ENCODE measurements at regions not wholly inside any gene's neighbourhood (a gene's known extent, or its start where the extent isn't known, plus 50 kb on each side); places are given as distances from the start of the nearest gene placed in this dataset.

DNA sequence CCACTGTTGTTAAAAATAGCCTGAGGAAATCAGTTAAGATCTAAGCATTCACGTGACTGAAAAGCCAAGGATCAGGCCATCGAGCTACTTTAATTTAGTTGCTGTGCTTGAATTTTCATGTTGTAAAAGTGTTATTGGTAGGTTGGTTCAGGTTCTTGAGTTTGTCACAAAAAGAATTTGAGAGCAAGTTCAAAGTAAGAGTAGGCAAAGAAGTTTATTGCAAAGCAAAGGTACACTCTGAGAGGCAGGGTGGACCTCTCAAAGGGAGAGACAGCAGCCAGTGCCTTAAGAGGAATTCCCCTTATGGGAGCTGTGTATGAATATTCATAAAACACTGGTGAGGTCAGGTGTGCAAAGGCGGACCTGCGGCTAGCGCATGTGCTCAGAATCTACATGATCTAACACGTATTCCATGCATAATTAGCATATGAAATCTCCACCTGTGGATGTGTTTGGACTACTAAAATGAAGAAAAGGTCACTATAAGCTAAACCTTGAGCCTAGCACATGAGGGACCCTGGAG lies 236.5 kb downstream of the NDUFA10 start:
- Mint-ChIP-seq H3K4me1 (ENCODE audit: low read depth) (no peaks in the 10 kb centered on the region), H3K27ac (no peak overlapping the region), H3K27me3 (peaks cover 2% of the 10 kb centered on the region)

DNA sequence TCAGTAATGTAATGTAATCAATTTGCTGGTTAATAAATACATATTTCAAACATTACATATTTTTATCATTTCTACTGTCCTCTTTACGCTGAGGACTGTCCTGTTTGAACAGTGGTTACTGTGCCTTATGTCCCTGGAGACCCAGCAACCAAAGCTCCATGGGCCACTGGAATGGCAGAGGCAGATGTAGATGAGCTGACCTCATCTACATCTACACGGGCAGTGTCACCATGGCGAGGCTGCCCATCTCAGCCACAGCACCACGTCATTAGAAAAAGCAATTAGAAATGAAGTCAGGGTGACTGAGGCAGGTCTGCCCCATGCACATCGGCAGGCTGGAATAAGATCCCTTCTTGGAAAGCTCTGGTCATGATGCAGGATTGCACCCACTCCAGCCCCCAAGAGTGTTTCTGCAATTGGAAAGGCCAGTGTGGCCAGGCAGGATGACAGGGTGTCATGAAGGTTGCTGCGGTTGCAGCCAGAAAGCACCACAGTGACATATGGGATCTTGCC lies 237.5 kb downstream of the NDUFA10 start:
- Mint-ChIP-seq H3K36me3 (peaks cover 3% of the 10 kb centered on the region), H3K27me3 (peaks cover 4% of the 10 kb centered on the region)

More for the DNA sequence above, 236.5 kb downstream of the NDUFA10 start:
- Mint-ChIP-seq H3K9me3 (ENCODE audit: low read depth) (peaks cover 15% of the 10 kb centered on the region), H3K36me3 (peaks cover 3% of the 10 kb centered on the region), H3K4me3 (no peak overlapping the region)

DNA sequence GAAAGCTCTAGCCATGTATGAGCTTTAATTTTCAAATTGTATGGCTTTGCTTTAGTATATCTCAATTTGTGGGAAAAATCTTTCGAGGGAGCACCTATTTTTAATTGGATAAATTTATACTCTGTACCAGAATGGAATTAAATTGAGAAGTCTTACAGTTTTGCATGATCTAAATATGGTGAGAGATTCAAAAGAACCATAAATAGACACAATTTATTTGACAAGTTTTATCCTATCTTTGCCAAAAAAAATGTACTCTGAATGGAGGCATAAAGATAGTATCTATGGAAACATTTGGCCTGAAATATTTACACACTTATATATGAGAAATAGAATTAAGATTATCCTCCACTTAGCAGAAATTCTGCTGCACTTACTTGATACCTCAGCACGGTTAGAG lies 238.4 kb downstream of the NDUFA10 start:
- H3K9me3 Mint-ChIP-seq (ENCODE audit: low read depth): peaks cover 15% of the 10 kb centered on the region
- H3K27ac Mint-ChIP-seq: no peak overlapping the region
- no peak overlapping the region for H3K4me3 Mint-ChIP-seq
- H3K4me1 Mint-ChIP-seq (ENCODE audit: low read depth): no peaks in the 10 kb centered on the region
- H3K36me3 Mint-ChIP-seq: peaks cover 3% of the 10 kb centered on the region
- H3K27me3 Mint-ChIP-seq: peaks cover 4% of the 10 kb centered on the region

More for the DNA sequence above, 237.5 kb downstream of the NDUFA10 start:
- Mint-ChIP-seq H3K27ac (no peak overlapping the region), H3K4me1 (ENCODE audit: low read depth) (no peaks in the 10 kb centered on the region), H3K4me3 (no peak overlapping the region), H3K9me3 (ENCODE audit: low read depth) (peaks cover 15% of the 10 kb centered on the region)

DNA sequence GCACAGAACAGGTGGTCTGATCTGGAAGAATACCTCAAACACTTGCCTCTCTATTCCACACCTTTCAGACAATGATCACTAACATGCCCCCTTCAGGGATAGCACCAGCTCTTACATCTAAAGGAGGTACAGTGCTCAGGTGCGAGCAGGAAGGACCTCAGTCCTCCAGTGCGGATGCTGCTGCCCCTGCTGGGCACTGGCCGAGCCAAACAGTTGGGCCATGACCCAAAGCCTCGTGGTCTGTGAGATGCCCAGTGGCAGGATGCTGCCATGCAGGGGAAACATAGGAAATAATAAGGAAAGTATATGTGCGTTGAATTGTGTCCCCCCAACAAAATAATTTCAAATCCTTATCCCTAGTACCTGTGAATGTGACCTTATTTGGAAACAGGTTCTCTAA lies 243.7 kb downstream of the NDUFA10 start:
- no peak overlapping the region for H3K27ac Mint-ChIP-seq
- H3K27me3 Mint-ChIP-seq: peaks cover 4% of the 10 kb centered on the region
- peaks cover 14% of the 10 kb centered on the region for H3K9me3 Mint-ChIP-seq (ENCODE audit: low read depth)
- no peaks in the 10 kb centered on the region for H3K4me1 Mint-ChIP-seq (ENCODE audit: low read depth)
- peaks cover 6% of the 10 kb centered on the region for H3K36me3 Mint-ChIP-seq
- H3K4me3 Mint-ChIP-seq: no peak overlapping the region

DNA sequence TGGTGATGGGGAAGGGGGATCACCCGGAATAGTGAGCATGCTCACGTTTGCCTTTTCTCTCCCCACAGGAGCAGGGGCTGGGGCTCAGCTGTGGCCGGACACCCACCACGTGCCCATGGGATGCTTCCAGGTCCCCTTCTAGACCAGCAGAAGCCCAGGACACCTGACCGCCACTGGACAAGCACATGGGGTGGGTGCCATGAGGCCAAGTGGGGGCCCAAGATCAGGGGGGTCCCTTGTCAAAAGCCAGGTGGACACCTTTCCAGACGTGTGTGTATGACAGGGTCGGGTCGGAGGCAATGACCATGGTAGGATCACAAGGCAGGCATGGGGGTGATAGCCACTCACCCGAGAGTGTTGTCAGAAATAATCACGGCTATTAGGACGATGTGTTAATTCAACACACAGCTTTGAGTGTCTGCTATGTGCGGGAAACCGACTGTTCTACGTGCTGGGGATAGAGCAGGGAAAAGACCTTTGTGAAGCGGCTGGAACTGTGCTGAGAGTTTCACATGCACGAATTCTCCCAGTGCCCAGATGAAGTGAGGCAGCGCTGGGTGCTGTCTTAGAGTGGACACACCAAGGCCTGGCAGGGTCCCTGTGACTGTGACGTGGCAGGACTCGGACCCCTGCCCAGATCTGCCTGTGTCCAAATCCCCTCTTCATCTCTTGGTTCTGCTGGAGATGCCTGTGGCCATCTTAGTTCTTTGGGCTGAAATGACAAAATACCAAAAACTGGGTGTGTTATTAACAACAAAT lies 244.7 kb downstream of the NDUFA10 start:
- Mint-ChIP-seq H3K4me1 (ENCODE audit: low read depth) (no peaks in the 10 kb centered on the region), H3K27me3 (peaks cover 3% of the 10 kb centered on the region), H3K27ac (no peak overlapping the region), H3K9me3 (ENCODE audit: low read depth) (peaks cover 6% of the 10 kb centered on the region), H3K4me3 (no peak overlapping the region), H3K36me3 (peaks cover 3% of the 10 kb centered on the region)

DNA sequence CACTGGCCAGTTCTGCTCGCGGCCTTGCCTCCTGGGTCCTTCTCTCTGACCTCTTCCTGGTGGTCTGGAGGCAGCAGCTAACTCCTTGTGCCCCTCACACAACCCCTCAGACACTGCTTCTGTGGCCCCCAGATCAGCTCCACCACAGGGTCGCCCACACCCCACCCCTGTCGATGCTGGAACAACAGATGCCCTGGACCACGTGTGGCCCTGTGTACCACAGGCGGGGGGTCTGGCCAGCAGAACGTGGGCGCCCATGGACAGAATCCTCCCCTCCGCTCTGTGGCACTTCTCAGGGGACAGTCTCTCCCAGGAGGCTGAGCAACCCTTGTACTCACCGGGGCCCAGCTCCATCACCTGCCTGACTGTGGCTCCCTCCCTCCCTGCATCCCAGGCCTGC lies 245.6 kb downstream of the NDUFA10 start:
- Mint-ChIP-seq H3K27ac (no peak overlapping the region), H3K9me3 (ENCODE audit: low read depth) (no peaks in the 10 kb centered on the region), H3K36me3 (peaks cover 3% of the 10 kb centered on the region), H3K27me3 (peaks cover 5% of the 10 kb centered on the region), H3K4me1 (ENCODE audit: low read depth) (no peaks in the 10 kb centered on the region), H3K4me3 (no peak overlapping the region)

DNA sequence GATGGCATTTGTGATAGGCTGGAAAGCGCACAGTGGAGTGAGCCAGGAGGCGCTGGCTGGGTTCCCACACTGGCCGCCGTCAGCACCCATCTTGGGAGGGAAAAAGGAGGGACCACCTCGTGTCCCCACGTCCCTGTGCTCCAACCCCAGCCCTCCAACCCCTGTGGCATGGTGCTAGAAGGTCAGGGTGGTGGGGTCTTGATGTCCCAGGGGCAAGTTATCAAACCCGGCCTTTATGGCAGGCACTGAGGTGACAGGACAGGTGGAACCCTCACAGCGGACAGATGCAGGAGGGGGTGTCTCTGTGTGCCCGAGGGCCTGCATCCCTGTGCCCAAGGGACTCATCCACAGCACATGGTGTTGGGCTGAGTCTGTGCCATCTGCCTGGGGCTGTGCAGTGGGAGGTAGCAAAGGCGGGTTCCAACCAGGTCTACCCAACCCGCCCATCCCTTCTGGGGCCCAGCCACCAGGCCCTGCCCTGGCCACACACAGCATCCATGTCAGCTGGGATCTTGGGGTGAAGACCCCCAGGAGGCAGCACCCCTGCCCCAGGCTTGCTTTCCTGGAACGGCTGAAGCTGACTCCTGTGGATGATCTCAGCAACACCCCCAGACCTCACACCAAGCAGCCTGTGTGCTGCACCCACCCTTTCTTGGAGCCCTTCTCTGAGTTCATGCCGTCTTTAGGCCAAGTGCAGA lies 246.1 kb downstream of the NDUFA10 start:
- Mint-ChIP-seq H3K27me3 (peaks cover 6% of the 10 kb centered on the region), H3K4me1 (ENCODE audit: low read depth) (no peaks in the 10 kb centered on the region), H3K27ac (no peak overlapping the region), H3K4me3 (no peak overlapping the region), H3K9me3 (ENCODE audit: low read depth) (no peaks in the 10 kb centered on the region), H3K36me3 (peaks cover 3% of the 10 kb centered on the region)

DNA sequence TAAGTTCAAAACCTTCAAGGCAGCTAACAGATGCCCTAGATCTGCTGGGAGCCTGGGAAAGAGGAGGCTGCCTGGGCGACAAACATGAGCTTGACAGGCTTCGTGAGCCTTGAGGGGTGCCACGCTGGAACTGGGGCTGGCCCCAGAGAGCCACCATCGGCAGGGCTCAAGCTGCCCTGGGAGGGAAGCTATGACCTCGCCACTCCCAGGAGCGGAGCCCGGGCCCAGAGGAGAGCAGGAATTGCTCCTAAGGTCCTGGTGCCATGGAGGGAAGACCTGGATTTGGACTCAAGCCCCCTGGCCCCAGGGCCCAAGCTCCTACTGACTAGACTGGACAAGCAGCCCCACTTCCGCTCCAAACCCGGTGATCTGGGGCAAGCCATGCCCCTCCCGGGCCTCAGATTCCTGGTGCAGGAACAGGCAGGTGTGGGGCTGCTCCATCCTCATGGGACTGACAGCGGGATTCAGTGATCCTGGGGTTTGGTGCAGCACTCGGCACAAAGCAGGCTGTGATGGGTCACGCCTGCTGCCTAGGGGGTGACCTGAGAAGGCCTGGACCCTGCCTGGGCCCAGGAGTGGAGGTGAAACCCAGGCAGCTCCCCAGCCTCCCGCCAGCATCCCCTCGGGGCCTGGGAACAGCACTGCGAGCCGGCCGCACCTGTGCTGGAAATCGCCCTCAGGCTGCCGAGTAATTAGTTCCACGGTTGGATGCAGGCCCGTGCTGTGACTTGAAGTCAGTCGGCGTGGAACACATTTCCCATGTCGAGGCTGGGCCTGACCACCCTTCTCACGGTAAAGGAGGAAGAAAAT lies 246.9 kb downstream of the NDUFA10 start:
- no peak overlapping the region for H3K27ac Mint-ChIP-seq
- no peak overlapping the region for H3K4me3 Mint-ChIP-seq
- peaks cover 3% of the 10 kb centered on the region for H3K36me3 Mint-ChIP-seq
- H3K9me3 Mint-ChIP-seq (ENCODE audit: low read depth): no peaks in the 10 kb centered on the region
- no peaks in the 10 kb centered on the region for H3K4me1 Mint-ChIP-seq (ENCODE audit: low read depth)
- peaks cover 5% of the 10 kb centered on the region for H3K27me3 Mint-ChIP-seq

DNA sequence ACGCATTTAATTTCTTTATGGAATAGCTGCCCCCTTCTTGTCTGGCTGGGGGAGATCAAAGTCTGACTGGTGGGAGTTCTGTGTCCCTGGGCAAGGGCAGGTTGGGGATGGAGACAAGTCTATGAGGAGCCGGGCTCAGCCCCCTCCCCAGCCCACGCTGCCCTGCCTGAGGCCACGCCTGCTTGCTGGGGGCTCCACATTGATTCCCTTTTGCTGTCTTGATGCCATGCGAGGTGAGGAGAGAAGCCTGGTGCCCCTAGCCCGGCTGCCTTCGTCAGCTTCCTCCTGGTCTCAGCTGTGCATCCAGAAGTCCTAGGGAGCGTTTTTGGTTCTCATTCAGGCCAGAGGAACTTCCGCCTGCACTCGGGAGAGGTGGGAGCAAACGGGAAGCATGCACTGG lies 247.9 kb downstream of the NDUFA10 start:
- H3K4me1 Mint-ChIP-seq (ENCODE audit: low read depth): no peaks in the 10 kb centered on the region
- H3K9me3 Mint-ChIP-seq (ENCODE audit: low read depth): no peaks in the 10 kb centered on the region

DNA sequence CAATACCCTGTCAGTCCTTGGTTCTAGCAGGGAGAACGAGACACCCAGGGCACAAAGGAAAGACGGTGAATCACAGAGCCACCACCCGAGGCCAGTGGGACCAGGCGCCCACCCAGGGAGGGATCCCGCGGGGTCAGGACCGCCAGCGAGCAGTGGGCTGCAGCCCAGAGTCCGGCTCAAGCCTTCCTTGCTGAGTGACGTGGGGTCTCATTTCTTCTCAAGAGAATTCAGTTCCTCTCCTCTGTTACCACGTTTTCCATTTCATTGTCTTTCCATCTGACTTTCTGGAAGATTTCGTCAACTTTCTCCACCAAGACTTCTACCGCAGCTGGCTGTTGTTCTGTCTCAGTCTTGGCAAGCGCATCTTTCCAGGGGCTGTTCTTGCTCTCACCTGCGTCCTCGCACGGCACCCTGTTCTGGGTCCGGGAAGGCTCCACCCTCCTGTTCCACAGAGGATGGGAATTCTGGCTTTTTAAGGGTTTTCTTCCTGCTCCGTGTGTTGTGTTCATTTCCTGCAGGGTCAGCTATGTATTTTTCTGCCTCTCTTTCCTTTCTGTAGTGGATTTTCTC lies 248.6 kb downstream of the NDUFA10 start:
- Mint-ChIP-seq H3K4me3 (no peak overlapping the region), H3K27me3 (peaks cover 5% of the 10 kb centered on the region), H3K27ac (no peak overlapping the region), H3K4me1 (ENCODE audit: low read depth) (no peaks in the 10 kb centered on the region), H3K36me3 (peaks cover 3% of the 10 kb centered on the region), H3K9me3 (ENCODE audit: low read depth) (no peaks in the 10 kb centered on the region)

More for the DNA sequence above, 247.9 kb downstream of the NDUFA10 start:
- Mint-ChIP-seq H3K27ac (no peak overlapping the region), H3K36me3 (peaks cover 3% of the 10 kb centered on the region), H3K4me3 (no peak overlapping the region), H3K27me3 (peaks cover 5% of the 10 kb centered on the region)

DNA sequence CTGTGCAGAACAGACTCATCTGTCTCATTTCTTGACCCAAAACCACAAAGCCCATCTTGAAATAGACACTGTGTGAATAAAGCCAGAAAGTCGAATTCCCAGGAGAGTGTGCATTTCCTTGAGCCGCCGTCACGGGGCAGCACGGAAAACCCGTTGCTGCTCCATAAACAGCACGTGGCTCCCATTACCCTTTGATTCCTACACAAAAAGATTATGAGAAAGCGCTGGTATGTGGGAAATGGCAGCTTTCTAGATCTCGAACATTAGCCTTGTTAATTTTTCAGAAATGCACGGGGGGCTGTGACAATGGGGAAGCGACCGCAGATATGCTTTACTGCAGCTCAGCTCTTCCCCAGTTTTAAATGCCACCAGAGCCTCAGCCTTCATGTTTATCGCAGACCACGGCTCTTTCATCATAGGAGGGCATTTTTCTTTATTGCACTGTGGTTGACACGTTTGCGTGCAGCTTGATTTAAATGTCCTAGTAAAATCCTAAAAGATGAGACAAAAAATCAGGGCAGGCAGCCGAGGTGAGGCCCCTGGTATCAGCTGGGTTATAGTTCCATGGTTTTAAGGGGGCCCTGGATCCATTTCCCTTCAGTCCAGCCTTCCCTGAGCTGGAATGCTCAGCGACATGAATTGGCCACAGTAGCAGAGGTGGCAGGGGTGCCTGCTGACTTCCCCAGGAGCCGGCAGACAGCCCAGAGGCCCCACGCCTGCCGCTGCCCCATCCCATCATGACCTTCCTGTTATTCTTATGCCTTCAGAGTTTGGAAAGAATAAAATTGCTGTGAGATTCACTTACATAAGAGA lies 249.3 kb downstream of the NDUFA10 start:
- Mint-ChIP-seq H3K27me3 (peaks cover 5% of the 10 kb centered on the region), H3K36me3 (peaks cover 1% of the 10 kb centered on the region), H3K9me3 (ENCODE audit: low read depth) (no peaks in the 10 kb centered on the region), H3K4me3 (no peak overlapping the region), H3K27ac (no peak overlapping the region), H3K4me1 (ENCODE audit: low read depth) (no peaks in the 10 kb centered on the region)

DNA sequence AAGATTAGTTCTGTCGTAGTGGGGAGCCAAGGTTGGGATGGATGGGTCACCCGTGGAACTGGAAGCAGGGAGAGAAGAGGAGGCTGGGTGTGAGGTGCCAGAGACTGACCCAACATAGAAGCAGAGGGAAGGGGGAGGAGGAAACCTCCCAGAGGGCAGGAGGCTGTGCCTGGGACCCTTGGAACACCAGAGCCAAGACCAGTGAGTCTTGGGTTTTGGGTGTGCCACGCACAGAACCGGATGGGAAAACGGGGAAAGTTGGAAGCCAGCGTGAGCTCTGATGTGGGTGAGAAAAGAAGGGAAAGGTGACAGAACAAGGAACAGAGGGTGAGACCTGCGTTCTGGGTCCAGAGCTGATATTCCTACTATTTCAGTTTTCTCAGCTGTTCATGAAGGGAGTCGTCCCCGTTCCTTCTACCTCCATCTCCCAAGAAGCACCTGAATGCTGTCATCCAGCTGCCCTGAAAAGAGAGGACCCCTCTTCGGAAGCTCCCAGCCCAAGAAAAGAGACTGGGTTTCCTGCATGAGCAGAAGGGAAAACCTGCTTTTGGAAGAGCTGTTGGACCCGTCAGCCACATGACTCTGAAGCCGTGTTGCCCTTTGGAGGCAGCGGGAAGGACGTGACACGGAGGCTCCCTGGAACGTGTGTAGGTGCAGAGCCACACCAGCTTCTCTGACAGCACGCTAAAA lies 250.1 kb downstream of the NDUFA10 start:
- H3K27me3 Mint-ChIP-seq: peaks cover 5% of the 10 kb centered on the region
- no peaks in the 10 kb centered on the region for H3K36me3 Mint-ChIP-seq
- H3K4me1 Mint-ChIP-seq (ENCODE audit: low read depth): no peaks in the 10 kb centered on the region
- no peak overlapping the region for H3K27ac Mint-ChIP-seq
- H3K4me3 Mint-ChIP-seq: no peak overlapping the region
- no peaks in the 10 kb centered on the region for H3K9me3 Mint-ChIP-seq (ENCODE audit: low read depth)

DNA sequence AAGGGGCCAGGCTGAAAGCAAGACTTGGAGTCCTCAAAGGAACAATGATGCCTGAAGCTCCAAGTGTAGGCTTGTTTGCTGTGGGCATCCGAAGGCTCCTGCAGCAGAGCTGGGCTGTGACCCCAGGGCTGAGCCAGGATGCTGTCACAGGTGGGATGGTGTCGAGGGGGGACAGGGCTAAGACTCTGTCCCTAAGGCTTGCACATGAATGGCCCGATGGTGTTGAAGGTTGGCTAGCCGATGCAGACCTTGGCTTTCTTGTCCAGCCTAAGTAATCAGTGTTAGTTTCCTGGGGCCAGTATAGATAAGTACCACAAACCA lies 251.0 kb downstream of the NDUFA10 start:
- Mint-ChIP-seq H3K4me1 (ENCODE audit: low read depth) (no peaks in the 10 kb centered on the region), H3K4me3 (no peak overlapping the region), H3K9me3 (ENCODE audit: low read depth) (no peaks in the 10 kb centered on the region), H3K36me3 (no peaks in the 10 kb centered on the region), H3K27me3 (peaks cover 5% of the 10 kb centered on the region), H3K27ac (no peak overlapping the region)
